GM21723 (cell line): ENCODE measurements at regions not wholly inside any gene's neighbourhood (a gene's known extent, or its start where the extent isn't known, plus 50 kb on each side); places are given as distances from the start of the nearest gene placed in this dataset.
"Not testable (repeated sequence)": the region's sequence is repeated elsewhere in the genome, so short reads cannot be mapped to it uniquely, and the experiment has no call there.

Experiments
- ATAC-seq: cut with Tn5 transposase; IDR thresholded peaks from one replicate; pipeline ENCODE4 v1.9.1; 2021; ENCODE audit warnings: mild to moderate bottlenecking, moderate library complexity; ENCODE audit not compliant: unreplicated experiment

DNA sequence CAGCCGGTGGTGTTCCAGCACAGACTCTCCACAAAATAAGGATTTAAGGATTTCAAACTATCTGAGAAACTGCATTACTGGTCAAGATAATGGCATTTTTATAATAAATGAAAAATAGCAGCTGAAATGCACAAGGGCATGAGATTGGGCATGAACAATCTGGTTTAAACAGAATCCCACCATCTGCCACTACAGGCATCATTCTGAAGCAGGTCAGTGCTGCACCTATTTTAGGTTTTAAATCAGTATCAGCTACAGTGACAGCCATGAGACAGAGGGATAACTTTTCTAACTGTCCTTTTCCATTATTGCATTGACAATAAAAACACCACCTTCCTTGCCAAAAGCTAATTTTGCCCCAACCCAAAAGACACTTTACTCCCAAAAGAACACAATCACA, 186.8 kb downstream of the ETV1 start:
- no peak for ATAC-seq

DNA sequence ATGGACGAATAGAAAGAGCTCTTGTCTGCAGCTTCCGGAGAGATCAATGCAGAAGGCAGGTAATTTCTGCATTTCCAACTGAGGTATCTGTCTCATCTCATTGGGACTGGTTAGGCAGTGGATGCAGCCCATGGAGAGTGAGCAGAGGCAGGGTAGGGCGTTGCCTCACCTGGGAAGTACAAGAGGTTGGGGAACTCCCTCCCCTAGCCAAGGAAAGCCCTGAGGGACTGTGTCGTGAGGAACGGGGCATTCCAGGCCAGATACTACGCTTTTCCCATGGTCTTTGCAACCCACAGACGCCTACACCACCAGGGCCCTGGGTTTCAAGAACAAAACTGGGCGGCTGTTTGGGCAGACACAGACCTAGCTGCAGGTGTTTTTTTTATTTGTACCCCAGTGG, 186.3 kb downstream of the ETV1 start:
- ATAC-seq: no peak

DNA sequence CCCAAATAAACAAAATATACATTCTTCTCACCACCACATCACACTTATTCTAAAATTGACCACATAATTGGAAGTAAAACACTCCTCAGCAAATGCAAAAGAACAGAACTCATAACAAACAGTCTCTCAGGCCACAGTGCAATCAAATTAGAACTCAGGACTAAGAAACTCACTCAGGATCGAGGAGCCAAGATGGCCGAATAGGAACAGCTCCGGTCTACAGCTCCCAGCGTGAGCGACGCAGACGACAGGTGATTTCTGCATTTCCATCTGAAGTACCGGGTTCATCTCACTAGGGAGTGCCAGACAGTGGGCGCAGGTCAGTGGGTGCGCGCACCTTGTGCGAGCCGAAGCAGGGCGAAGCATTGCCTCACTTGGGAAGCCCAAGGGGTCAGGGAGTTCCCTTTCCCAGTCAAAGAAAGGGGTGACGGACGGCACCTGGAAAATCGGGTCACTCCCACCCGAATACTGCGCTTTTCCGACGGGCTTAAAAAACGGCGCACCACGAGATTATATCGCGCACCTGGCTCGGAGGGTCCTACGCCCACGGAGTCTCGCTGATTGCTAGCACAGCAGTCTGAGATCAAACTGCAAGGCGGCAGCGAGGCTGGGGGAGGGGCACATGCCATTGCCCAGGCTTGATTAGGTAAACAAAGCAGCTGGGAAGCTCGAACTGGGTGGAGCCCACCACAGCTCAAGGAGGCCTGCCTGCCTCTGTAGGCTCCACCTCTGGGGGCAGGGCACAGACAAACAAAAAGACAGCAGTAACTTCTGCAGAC, 183.2 kb downstream of the ETV1 start:
- not testable (repeated sequence) for ATAC-seq

DNA sequence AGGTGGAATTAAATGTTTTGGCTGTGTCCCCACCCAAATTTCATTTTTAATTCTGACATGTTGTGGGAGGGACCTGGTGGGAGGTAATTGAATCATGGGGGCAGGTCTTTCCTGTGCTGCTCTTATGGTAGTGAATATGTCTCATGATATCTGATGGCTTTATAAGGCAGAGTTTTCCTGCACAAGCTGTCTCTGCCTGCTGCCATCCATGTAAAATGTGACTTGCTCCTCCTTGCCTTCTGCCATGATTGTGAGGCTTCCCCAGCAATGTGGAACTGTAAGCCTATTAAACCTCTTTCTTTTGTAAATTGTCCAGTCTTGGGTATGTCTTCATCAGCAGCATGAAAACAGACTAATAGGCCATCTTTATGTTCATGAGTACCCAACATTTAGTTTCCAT, 172.2 kb downstream of the ETV1 start:
- ATAC-seq: not testable (repeated sequence)

DNA sequence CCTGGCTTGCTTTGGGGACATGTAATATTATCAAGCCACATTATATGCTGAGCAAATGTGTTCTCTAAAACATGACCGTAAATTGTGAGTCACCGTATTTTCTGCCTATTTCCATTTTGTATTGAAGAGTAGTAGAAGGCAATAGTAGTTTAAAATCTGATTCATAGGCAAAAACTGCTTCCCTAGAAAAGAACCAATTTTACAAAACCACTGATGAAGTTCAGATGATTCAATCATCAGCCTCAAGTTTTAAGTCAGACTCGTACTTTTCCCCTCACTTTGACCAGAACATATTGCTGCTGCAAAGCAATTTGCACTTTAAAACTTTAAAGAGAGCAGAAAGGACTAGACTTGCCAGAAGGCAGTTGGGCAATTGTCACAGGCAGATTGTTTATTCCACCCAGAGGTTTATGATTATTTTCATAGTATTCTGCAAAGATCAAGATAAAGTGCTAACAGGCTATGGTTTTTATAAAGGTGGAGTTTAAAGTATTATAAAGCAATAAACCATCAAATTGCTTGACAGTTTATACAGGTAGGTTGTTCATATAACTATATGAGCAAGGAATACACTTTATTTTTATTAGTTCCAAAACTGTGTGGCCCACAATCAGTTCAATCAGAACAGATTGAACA, 168.2 kb downstream of the ETV1 start:
- ATAC-seq: no peak

DNA sequence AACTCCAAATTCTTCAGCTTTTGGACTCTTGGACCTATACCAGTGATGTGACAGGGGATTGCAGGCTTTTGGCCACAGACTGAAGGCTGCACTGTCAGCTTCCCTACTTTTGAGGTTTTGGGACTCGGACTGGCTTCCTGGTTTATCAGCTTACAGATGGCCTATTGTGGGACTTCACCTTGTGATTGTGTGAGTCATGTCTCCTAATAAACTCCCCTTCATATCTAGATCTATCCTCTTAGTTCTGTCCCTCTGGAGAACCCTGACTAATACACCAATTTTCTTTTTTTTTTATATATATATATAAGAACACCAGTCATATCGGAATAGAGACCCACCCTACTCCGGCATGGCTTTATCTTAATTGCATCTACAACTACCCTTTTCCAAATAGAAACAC, 166.8 kb downstream of the ETV1 start:
- ATAC-seq: no peak

DNA sequence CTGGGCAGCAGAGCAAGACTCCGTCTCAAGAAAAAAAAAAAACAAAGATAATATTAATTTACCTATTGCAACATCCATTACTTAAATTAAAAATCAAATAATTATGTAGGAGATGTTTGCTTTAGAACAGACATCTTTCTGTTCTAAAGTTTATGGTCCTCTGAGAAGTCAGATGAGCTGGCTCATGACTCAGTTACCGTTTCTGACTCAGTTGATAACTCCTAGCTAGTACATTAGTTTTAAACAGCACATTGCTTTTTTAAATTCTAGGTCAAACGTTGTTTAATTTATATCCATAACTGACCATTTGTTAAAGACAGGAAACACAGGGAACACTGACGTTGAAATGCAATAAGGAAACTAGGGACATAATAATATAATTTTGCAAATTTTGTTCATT, 162.7 kb downstream of the ETV1 start:
- ATAC-seq: no peak

DNA sequence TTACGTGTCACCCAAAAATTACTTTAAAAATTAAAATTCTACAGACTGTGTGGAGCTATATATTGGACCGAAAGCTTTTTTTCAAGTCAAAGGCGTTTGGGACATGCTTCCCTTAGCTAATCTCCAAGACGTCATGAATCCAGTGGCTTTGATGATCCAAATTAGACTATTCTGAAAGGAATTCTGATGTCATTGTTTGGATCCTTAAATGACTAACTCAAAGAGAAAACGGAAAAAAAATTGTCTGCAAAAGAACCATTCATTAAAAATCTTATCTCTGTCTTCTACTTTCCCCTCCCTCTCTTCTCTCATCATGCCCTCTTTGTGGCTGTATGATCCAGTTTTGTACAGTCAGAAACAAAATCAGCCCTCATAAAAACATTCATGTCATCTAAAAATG, 161.8 kb downstream of the ETV1 start:
- no peak for ATAC-seq

DNA sequence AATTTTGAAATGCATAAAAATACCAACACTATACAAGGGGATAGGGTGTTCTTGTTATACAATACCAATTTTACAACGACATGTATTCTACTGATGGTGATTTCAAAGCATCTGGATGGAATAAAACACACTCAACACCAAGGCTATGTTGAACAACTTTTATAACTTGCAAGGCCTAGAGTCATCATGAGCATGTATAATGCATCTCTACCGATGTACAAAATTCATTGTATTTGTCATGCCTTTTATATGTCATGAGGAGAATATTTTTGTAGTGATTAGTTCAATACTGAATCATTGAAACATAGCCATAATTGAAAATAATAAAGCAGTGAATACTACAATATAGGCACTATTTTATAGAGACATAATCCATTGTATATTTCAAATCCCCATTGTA, 160.2 kb downstream of the ETV1 start:
- ATAC-seq: no peak

DNA sequence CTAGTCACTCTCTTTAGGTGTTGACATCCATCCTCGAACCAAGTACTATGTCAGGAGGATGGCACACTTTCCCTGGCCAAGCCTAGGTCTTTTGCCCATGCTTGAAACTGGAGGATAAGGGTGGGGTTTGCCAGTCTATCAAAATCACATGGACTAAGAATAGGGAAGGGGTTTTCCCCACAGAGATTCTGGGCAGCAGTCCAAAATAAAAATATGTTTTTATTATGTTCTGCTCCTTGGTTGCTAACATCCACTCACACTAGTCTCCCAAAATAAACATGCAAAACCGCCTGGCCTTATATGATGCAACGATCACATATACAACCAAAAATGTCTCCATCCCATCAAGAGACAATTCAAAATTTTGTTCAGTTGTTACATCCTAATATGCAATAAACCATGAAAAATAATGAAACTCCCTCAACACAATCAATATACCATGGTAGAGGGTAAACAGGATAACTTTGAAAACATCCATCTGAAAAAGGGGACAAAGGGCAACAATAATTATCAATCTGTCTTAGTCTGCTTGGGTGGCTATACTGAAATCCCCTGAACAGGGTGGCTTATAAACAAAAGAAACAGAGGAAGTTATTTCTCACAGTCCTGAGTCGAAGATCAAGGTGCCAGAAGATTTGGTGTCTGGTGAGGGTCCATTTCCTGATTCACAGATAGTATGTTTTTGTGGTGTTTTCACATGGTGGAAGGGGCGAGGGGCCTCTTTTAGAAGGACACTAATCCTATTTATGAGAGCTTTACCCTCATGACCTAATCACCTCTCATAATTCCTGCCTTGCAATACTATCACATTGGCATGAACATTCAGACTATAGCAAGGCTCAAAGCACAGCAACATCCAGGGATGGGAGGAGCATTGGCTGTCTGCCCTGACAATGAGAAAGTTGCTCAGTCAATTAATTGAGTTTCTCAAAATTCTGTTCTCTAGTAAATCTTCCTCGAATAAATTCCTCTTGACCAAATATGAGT, 159.3 kb downstream of the ETV1 start:
- no peak for ATAC-seq

DNA sequence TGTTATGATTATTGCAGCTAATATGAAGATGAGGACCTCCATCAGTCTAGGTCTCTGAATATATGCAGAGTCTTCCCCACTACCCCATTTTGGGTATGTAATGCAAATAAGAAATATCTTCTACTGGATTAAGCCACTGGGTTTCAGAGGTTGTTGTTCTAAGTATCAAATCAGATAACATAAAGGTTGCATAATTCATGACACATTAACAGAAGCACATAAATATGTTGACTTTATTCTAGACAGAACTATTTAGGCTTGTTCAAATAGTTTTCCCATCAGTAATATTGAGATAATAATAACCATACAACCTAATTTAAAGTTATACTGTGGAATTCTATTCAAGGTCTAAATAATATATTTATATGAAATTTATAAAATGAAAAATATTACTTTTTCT, 157.1 kb downstream of the ETV1 start:
- ATAC-seq: no peak

DNA sequence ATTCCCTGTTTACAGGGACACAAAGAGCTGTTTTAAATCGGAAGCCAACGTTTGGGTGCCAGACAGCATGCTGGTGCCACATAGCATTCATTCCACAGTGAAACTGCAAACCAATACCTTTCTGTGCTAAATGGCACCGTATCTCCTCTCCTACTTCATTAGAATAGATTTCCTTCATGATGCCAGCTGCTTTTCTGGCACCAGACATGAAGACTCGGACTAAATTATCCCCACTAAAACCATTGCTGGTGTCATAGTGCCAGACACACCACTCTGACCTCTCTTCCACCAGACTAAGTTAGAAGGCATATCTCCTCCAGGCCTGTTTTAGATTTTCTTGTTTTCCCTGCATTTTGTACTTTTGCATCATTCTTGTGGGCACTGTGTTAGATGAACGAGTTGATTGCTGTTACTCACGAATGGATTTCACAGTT, 155.1 kb downstream of the ETV1 start:
- ATAC-seq: no peak

DNA sequence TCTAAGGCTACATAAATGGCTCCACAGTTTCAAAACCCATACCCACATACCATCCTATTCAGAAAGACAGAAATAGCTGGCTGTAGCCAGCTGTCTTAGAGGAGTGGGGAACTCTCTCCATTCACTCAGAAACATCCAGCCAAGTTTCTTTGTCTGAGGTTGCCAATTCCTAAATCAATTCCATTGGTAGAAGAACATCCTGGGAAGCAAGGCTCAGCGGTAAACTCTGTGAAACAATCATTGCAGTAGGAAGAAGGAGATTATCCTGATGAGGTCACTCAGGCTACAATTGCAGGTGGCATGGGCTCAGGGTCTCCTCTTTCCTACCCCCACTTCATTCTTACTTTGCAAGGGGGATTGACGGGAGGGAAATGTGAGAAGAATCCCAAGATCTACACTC, 154.0 kb downstream of the ETV1 start:
- no peak for ATAC-seq

DNA sequence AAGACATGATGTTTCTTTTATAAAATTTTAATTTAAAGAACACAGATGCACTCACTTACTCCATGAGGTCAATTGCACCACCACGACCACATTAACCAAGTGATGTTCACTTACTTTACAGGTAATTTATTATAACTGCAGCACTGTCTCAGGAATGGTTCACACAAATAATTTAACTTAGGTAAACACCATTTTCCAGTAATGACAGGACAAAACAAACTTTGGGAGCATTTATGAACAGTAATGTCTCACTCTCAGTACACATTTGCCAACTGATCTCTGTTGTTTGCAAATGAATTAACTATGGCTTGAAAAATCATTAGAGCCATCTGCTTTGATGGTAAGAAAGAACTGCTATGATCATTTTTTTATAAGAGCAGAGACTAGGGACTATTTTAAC, 150.4 kb downstream of the ETV1 start:
- no peak for ATAC-seq
